Smooth muscle cell (in vitro differentiated cells): ENCODE measurements at regions not wholly inside any gene's neighbourhood (a gene's known extent, or its start where the extent isn't known, plus 50 kb on each side); places are given as distances from the start of the nearest gene placed in this dataset.
A peak's percentile ranks its signal among the peaks of the same experiment; 100 is the strongest.

Experiments
- DNase-seq: peaks from one replicate; lab custom pipeline; 2025; ENCODE audit not compliant: unreplicated experiment; lab: John Stamatoyannopoulos, UW
- H2AFZ ChIP-seq: fragments of 200-600 bp; sonication (generic); 2 replicates; pipeline ENCODE4 v1.6.0; 2016; ENCODE audit warnings: antibody characterized with exemption, low read depth, mild to moderate bottlenecking
- H3F3A ChIP-seq: fragments of 200-600 bp; sonication (generic); 2 replicates; pipeline ENCODE4 v1.6.0; 2017; ENCODE audit warnings: antibody characterized with exemption, low read depth
- H3K27ac ChIP-seq: fragments of 200-600 bp; sonication (generic); 2 replicates; pipeline ENCODE4 v1.5.1; 2016; ENCODE audit warnings: low read depth, mild to moderate bottlenecking
- H3K27me3 ChIP-seq: fragments of 200-600 bp; sonication (generic); 2 replicates; pipeline ENCODE4 v1.6.1; 2016; ENCODE audit warnings: low read depth, mild to moderate bottlenecking
- H3K36me3 ChIP-seq: fragments of 200-600 bp; sonication (generic); 2 replicates; pipeline ENCODE4 v1.5.1; 2016; ENCODE audit warnings: low read depth
- H3K4me1 ChIP-seq: fragments of 200-600 bp; sonication (generic); 2 replicates; pipeline ENCODE4 v1.5.1; 2016; ENCODE audit warnings: low read depth
- H3K4me2 ChIP-seq: fragments of 200-600 bp; sonication (generic); 2 replicates; pipeline ENCODE4 v1.6.0; 2016; ENCODE audit warnings: mild to moderate bottlenecking
- H3K4me3 ChIP-seq: fragments of 200-600 bp; sonication (generic); 2 replicates; pipeline ENCODE4 v1.5.1; 2016; ENCODE audit warnings: mild to moderate bottlenecking
- H3K79me2 ChIP-seq: fragments of 200-600 bp; sonication (generic); 2 replicates; pipeline ENCODE4 v1.6.0; 2016; ENCODE audit warnings: low read depth, mild to moderate bottlenecking
- H3K9ac ChIP-seq: fragments of 200-600 bp; sonication (generic); 2 replicates; pipeline ENCODE4 v1.6.0; 2016; ENCODE audit warnings: low read depth
- H3K9me3 ChIP-seq: fragments of 200-600 bp; sonication (generic); replicated peaks from 2 replicates; pipeline ENCODE4 v1.5.1; 2016; ENCODE audit warnings: low read depth
- H4K20me1 ChIP-seq: fragments of 200-600 bp; sonication (generic); 2 replicates; pipeline ENCODE4 v1.6.0; 2016; ENCODE audit warnings: low read depth
- CTCF ChIP-seq: fragments of 200-600 bp; sonication (generic); IDR thresholded peaks from 2 replicates; pipeline ENCODE4 v1.5.1; 2017; ENCODE audit warnings: borderline replicate concordance, mild to moderate bottlenecking, antibody characterized with exemption; ENCODE audit not compliant: insufficient read depth, poor library complexity, severe bottlenecking
- WGBS: methylation state at CpG from one replicate; pipeline ENCODE4 v1.1.7; 2016; ENCODE audit warnings: low lambda C conversion rate; 5-methylcytosine and 5-hydroxymethylcytosine counted together

DNA sequence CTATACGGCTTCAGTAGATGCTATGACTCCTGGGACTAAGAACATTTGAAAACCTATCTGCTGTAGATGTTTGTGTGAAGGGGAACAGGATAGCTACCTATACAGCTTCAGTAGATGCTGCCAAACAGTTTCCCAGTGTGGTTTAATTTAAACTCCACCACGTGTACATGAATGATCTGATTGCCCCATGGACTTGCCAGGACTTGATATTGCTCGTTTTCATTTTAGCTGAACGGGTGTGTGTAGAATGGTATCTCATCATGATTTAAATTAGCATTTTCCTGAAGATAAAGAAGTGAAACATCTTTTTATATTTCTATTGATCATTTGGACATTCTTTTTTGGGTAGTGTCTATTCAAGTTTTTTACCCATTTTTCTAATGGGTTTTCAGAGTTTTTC lies 77.8 kb upstream of the PIP4K2A start:
- H3K27me3 ChIP-seq: no peaks in the 10 kb centered on the region
- no peak overlapping the region for H3K4me2 ChIP-seq
- WGBS: 83% methylated on average over 4 of the region's 4 CpGs
- H3F3A ChIP-seq: no peaks in the 10 kb centered on the region
- H3K79me2 ChIP-seq: no peaks in the 10 kb centered on the region
- DNase-seq: no peak
- H3K4me3 ChIP-seq: no peak overlapping the region
- no peaks in the 10 kb centered on the region for H4K20me1 ChIP-seq
- H2AFZ ChIP-seq: no peak overlapping the region
- peaks cover 5% of the 10 kb centered on the region for H3K36me3 ChIP-seq
- no peaks in the 10 kb centered on the region for H3K9me3 ChIP-seq
- no peak overlapping the region for H3K9ac ChIP-seq
- no peak for TF ChIP-seq CTCF
- no peak overlapping the region for H3K27ac ChIP-seq
- H3K4me1 ChIP-seq: no peaks in the 10 kb centered on the region

DNA sequence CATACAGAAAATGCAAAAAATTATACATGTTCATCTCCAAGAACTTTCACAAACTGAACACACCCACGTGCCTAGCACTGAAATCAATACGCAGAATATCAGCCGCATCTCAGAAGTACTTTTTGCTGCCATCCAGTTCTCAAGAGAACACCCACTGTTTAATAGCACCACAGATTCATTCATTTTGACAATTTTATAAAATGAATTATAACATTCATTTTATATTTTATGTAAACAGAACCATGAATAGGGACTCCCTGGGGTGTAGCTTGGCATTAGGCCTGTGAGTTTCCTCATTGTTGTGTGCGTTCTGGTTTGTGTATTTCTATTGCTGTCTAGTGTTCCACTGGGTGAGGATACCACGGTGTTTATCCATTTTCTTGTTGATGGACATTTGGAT lies 77.3 kb upstream of the PIP4K2A start:
- Histone ChIP-seq H3K9ac (no peak overlapping the region), H3K4me2 (no peak overlapping the region), H3K27ac (no peak overlapping the region), H3K27me3 (no peaks in the 10 kb centered on the region), H3K4me3 (no peak overlapping the region), H3F3A (no peaks in the 10 kb centered on the region), H4K20me1 (no peaks in the 10 kb centered on the region), H3K79me2 (no peaks in the 10 kb centered on the region), H3K36me3 (peaks cover 5% of the 10 kb centered on the region), H3K9me3 (no peaks in the 10 kb centered on the region), H2AFZ (no peak overlapping the region), H3K4me1 (no peaks in the 10 kb centered on the region)
- no peak for DNase-seq
- WGBS: 94% methylated on average over 5 of the region's 5 CpGs
- no peak for TF ChIP-seq CTCF

DNA sequence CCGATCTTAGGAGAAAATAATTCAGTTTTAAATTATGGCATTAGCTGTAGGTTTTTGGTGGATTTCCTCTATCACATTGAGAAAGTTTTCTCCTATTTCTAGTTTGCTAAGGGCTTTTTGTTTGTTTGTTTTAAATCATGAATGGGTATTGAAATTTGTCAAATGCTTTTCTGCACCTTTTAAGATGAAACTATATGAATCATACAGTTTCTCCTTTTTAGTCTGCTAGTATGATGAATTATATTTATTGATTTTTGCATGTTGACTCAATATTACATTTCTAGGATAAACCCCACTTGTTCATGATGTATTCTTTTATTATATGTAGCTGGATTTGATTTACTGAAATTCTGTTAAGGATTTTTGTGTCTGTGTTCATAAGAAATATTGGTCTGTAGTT lies 70.3 kb upstream of the PIP4K2A start:
- Histone ChIP-seq H2AFZ (peak overlapping the region; percentile 34), H3K9me3 (no peaks in the 10 kb centered on the region), H3K79me2 (no peaks in the 10 kb centered on the region), H3K36me3 (peaks cover 2% of the 10 kb centered on the region), H3K4me2 (no peak overlapping the region), H3K4me1 (no peaks in the 10 kb centered on the region), H3K9ac (no peak overlapping the region), H3K27me3 (no peaks in the 10 kb centered on the region), H3K4me3 (no peak overlapping the region), H4K20me1 (no peaks in the 10 kb centered on the region), H3F3A (no peaks in the 10 kb centered on the region), H3K27ac (no peak overlapping the region)
- TF ChIP-seq CTCF: no peak
- DNase-seq: no peak
- WGBS: 94% methylated on average over 1 of the region's 1 CpG

GRCh38 chr10:22783807-22784206 lies 69.4 kb upstream of the PIP4K2A start:
- H2AFZ ChIP-seq: no peak overlapping the region
- H3K4me2 ChIP-seq: no peak overlapping the region
- no peak for TF ChIP-seq CTCF
- no peak for DNase-seq
- no peak overlapping the region for H3K9ac ChIP-seq
- no peaks in the 10 kb centered on the region for H3F3A ChIP-seq
- H3K27ac ChIP-seq: no peak overlapping the region
- no peaks in the 10 kb centered on the region for H3K36me3 ChIP-seq
- no peaks in the 10 kb centered on the region for H4K20me1 ChIP-seq
- no peaks in the 10 kb centered on the region for H3K79me2 ChIP-seq
- WGBS: 92% methylated on average over 3 of the region's 3 CpGs
- no peak overlapping the region for H3K4me3 ChIP-seq
- H3K27me3 ChIP-seq: no peaks in the 10 kb centered on the region
- H3K4me1 ChIP-seq: no peaks in the 10 kb centered on the region
- H3K9me3 ChIP-seq: no peaks in the 10 kb centered on the region
